Activated gamma-delta T cell treated with Interleukin-2 at 50 U/mL for 16 hours (primary cell): ENCODE measurements at regions not wholly inside any gene's neighbourhood (a gene's known extent, or its start where the extent isn't known, plus 50 kb on each side); places are given as distances from the start of the nearest gene placed in this dataset.

Experiments
- DNase-seq: peaks from one replicate; pipeline ENCODE4 v3.0.0-alpha.2; 2020

- DNase-seq, result no peak
These were observed 272.7 kb downstream of the MAF start for GRCh38 chr16:79327836-79328235.

- no peak for DNase-seq
These were observed 274.0 kb downstream of the MAF start for GRCh38 chr16:79326549-79326948.

GRCh38 chr16:79325226-79325945 lies 275.2 kb downstream of the MAF start:
- no peak for DNase-seq

GRCh38 chr16:79320956-79321355 lies 279.6 kb downstream of the MAF start:
- no peak for DNase-seq

GRCh38 chr16:79318143-79318899 lies 282.2 kb downstream of the MAF start:
- no peak for DNase-seq

- no peak for DNase-seq
These were observed 283.0 kb downstream of the MAF start for GRCh38 chr16:79317521-79317920.

GRCh38 chr16:79317026-79317425 lies 283.5 kb downstream of the MAF start:
- no peak for DNase-seq

- DNase-seq, result no peak
These were observed 284.5 kb downstream of the MAF start for GRCh38 chr16:79316004-79316458.

GRCh38 chr16:79312502-79312901 lies 288.0 kb downstream of the MAF start:
- no peak for DNase-seq

- no peak for DNase-seq
These were observed 289.8 kb downstream of the MAF start for GRCh38 chr16:79310710-79311109.

GRCh38 chr16:79309606-79310005 lies 290.9 kb downstream of the MAF start:
- DNase-seq, result no peak

GRCh38 chr16:79307214-79307613 lies 293.3 kb downstream of the MAF start:
- DNase-seq, result no peak

- DNase-seq, result no peak
These were observed 295.5 kb downstream of the MAF start for GRCh38 chr16:79305074-79305473.

- DNase-seq, result no peak
These were observed 296.6 kb downstream of the MAF start for GRCh38 chr16:79303959-79304387.

- no peak for DNase-seq
These were observed 297.3 kb downstream of the MAF start for GRCh38 chr16:79303206-79303605.

- DNase-seq, result no peak
These were observed 297.8 kb downstream of the MAF start for GRCh38 chr16:79302731-79303130.

- no peak for DNase-seq
These were observed 299.5 kb downstream of the MAF start for GRCh38 chr16:79301051-79301450.

GRCh38 chr16:79298894-79299799 lies 301.4 kb downstream of the MAF start:
- no peak for DNase-seq

- DNase-seq, result no peak
These were observed 302.1 kb downstream of the MAF start for GRCh38 chr16:79298476-79298875.

- no peak for DNase-seq
These were observed 302.7 kb downstream of the MAF start for GRCh38 chr16:79297805-79298204.

GRCh38 chr16:79297296-79297695 lies 303.2 kb downstream of the MAF start:
- DNase-seq, result no peak

- no peak for DNase-seq
These were observed 304.0 kb downstream of the MAF start for GRCh38 chr16:79296491-79296890.

- DNase-seq, result no peak
These were observed 304.8 kb downstream of the MAF start for GRCh38 chr16:79295746-79296145.
